GM12891 (cell line): ENCODE measurements at regions not wholly inside any gene's neighbourhood (a gene's known extent, or its start where the extent isn't known, plus 50 kb on each side); places are given as distances from the start of the nearest gene placed in this dataset.
"Not testable (repeated sequence)": the region's sequence is repeated elsewhere in the genome, so short reads cannot be mapped to it uniquely, and the experiment has no call there.

ENCODE experiments used
- DNase-seq: peaks from one replicate; pipeline ENCODE4 v3.0.0; 2011; ENCODE audit warnings: low spot score; ENCODE audit not compliant: insufficient read length
- FAIRE-seq: peaks from 2 replicates; lab custom pipeline; 2011; peaks lifted over from hg19 to GRCh38; lab: Jason Lieb, UNC
- PAX5 ChIP-seq: IDR thresholded peaks from 2 replicates; pipeline ENCODE4 v1.6.1; 2011; ENCODE audit warnings: low read length, moderate library complexity, mild to moderate bottlenecking; ENCODE audit not compliant: insufficient read depth, severe bottlenecking
- POLR2A ChIP-seq: IDR thresholded peaks from 2 replicates; pipeline ENCODE4 v1.6.1; 2011; ENCODE audit warnings: low read depth, low read length, control low read depth
- POLR2AphosphoS5 ChIP-seq: IDR thresholded peaks from 2 replicates; pipeline ENCODE4 v1.6.1; 2011; ENCODE audit warnings: low read depth, low read length, control low read depth
- POU2F2 ChIP-seq: IDR thresholded peaks from 2 replicates; pipeline ENCODE4 v1.6.1; 2011; ENCODE audit warnings: low read depth, mild to moderate bottlenecking, control low read depth, low read length, moderate library complexity
- SPI1 ChIP-seq: IDR thresholded peaks from 2 replicates; pipeline ENCODE4 v1.6.1; 2011; ENCODE audit warnings: low read depth, low read length, control low read depth
- TAF1 ChIP-seq: IDR thresholded peaks from 2 replicates; pipeline ENCODE4 v1.6.1; 2011; ENCODE audit warnings: low read depth, low read length, control low read depth

DNA sequence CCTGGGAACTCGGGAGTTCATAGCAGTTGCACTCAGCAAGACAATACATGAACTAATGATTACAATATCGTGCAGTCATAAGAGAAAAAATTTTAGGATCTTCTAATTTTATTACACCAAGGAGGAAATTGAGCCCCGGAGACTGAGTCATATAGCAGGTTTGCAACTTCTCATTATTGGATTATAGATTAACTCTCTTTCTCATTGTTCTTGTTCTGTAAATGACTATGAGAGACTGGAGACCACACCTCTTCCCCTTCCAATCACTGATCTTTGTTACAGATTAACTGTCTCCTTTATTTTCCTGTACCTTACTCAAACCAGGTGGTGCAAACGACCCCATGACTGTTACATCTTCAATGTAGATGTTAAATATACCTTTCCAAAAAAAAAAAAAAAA, 435.8 kb upstream of the DDX18 start:
- no peak for TF ChIP-seq TAF1
- TF ChIP-seq SPI1, result no peak
- no peak for TF ChIP-seq POLR2AphosphoS5
- no peak for TF ChIP-seq POU2F2
- TF ChIP-seq PAX5, result no peak
- TF ChIP-seq POLR2A, result no peak
- FAIRE-seq (no peak), DNase-seq (no peak)

- TF ChIP-seq PAX5 (no peak), POLR2AphosphoS5 (no peak), POU2F2 (no peak), SPI1 (no peak), POLR2A (no peak), TAF1 (no peak)
- DNase-seq (no peak), FAIRE-seq (no peak)
Observed at GRCh38 chr2:117379928-117380327, 434.6 kb upstream of the DDX18 start.

GRCh38 chr2:117383997-117384396, 430.5 kb upstream of the DDX18 start:
- not testable (repeated sequence) for FAIRE-seq

DNA sequence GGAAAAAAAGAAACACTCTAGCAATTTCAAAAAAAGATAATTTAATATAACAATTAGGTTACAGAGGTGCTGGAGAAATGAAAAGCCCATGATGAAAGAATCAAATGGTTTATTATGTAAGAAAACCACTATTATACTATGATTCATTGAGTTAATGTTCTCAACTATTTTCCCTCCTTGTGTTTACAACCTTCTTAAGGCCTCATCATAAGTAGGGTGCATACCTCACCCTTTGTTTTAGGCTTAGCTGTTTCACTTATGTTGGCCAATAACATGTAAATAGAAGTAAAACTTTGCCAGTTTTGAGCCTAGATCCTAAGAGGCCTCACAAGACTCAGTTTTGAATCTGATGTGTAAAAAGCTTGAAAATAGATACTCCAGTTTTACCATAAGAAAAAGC, 418.3 kb upstream of the DDX18 start:
- TF ChIP-seq POU2F2 (no peak), TAF1 (no peak), POLR2A (no peak), SPI1 (no peak), POLR2AphosphoS5 (no peak), PAX5 (no peak)
- DNase-seq, result no peak
- no peak for FAIRE-seq

More at GRCh38 chr2:117383997-117384396, 430.5 kb upstream of the DDX18 start:
- DNase-seq, result not testable (repeated sequence)

DNA sequence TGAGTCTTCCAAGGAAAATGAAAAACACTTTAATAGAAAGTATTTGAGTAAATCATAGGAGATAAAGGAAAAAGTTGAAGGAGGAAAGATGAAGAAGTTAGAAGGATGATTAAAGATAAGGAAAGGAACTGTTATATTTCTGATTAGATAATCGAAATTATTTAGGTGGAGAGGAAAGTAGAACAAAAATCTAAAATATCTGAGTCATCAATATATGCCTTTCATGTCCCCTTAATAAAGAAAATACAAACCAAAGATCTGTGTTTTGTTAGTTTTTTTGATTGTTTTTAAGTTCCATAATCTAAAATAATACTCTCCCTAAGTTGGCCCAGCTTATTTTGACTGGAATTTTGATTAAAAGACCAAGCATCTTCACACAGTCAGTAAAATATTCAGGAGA, 412.9 kb upstream of the DDX18 start:
- DNase-seq (no peak), FAIRE-seq (no peak)
- no peak for TF ChIP-seq POLR2A
- no peak for TF ChIP-seq POU2F2
- no peak for TF ChIP-seq TAF1
- TF ChIP-seq PAX5, result no peak
- TF ChIP-seq SPI1, result no peak
- no peak for TF ChIP-seq POLR2AphosphoS5

- FAIRE-seq (no peak), DNase-seq (no peak)
- no peak for TF ChIP-seq POLR2A
- TF ChIP-seq POLR2AphosphoS5, result no peak
- TF ChIP-seq PAX5, result no peak
- no peak for TF ChIP-seq TAF1
- TF ChIP-seq SPI1, result no peak
- TF ChIP-seq POU2F2, result no peak
Observed at GRCh38 chr2:117406443-117406842, 408.0 kb upstream of the DDX18 start.

- TF ChIP-seq POLR2AphosphoS5 (no peak), POU2F2 (no peak), TAF1 (no peak), PAX5 (no peak), SPI1 (no peak), POLR2A (no peak)
- DNase-seq (no peak), FAIRE-seq (no peak)
Observed at GRCh38 chr2:117407746-117408145, 406.7 kb upstream of the DDX18 start.

DNA sequence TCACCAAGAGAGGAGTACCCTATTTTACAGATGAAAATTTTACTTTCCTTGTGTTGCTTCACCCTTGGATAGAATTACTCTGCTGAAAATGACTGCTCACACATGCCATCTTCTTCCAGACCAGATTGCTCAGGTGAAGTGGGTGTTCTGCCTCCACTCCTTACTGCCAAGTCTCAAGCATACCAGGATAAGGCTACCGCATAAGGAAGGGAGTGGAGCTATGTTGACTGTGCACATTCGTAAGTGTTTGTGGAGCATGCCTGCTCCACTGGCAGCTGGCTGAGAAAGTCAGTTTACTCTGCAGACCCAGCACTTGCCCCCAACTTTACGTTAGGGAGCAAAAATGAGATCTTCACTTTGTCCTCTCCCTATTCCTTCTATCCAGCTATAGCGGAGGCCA, 405.0 kb upstream of the DDX18 start:
- TF ChIP-seq SPI1 (no peak), POLR2AphosphoS5 (no peak)
- DNase-seq (no peak), FAIRE-seq (no peak)

GRCh38 chr2:117411983-117412382, 402.5 kb upstream of the DDX18 start:
- no peak for DNase-seq
- TF ChIP-seq POU2F2 (no peak), PAX5 (no peak), POLR2AphosphoS5 (no peak), SPI1 (no peak), TAF1 (no peak), POLR2A (no peak)
- no peak for FAIRE-seq

DNA sequence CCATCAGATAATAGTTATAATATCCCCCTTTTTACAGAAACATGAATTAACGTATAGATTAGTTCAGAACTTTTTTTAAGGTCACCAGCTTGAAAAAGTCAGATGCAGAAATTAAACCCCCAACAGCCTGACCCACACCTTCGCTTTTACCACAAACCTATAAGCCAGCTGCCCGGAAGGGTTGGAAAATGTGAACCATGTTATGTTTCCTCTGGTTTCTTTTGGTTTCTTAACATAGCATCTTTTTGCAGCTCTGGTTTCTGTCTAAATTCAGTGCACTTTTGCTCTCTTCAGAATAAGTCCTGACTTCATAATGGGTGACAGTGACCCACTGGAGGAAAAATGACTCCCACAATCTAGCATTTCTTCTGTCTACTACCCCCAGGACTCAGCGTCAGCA, 381.7 kb upstream of the DDX18 start:
- FAIRE-seq (no peak), DNase-seq (no peak)
- TF ChIP-seq POLR2AphosphoS5, result no peak
- no peak for TF ChIP-seq POLR2A
- no peak for TF ChIP-seq TAF1
- TF ChIP-seq POU2F2, result no peak
- TF ChIP-seq SPI1, result no peak
- no peak for TF ChIP-seq PAX5

DNA sequence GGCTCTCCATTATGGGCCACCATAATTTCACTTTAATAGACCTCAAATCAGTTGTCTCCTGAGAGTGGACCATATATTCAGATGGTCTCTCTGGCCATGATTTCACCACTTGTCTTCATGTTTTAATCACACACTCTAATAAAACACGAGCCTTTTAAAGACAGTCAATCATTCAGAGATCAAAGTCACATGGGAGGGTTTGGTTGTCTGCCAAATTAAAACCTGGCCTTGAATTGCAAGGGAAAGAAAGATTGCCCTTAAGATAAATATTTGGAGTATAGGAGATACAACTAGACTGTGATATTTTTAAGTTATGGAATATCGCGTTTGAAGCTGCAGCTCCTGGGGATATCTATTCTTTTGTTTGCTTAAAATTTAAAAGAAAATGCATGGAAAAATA, 377.8 kb upstream of the DDX18 start:
- FAIRE-seq, result no peak
- TF ChIP-seq POLR2A (no peak), POU2F2 (no peak), TAF1 (no peak), SPI1 (no peak), PAX5 (no peak), POLR2AphosphoS5 (no peak)
- no peak for DNase-seq
